Vagina (tissue), 2 donors: ENCODE measurements at regions not wholly inside any gene's neighbourhood (a gene's known extent, or its start where the extent isn't known, plus 50 kb on each side); places are given as distances from the start of the nearest gene placed in this dataset.

ENCODE experiments used
- DNase-seq, 2 donors: peaks; one replicate each; pipeline ENCODE4 v3.0.0-alpha.2; 2017; ENCODE audit errors: extremely low spot score in 2 of 2
- H3K27ac ChIP-seq: fragments of 200-600 bp; sonication (generic); one replicate; pipeline ENCODE4 v1.5.1; 2019
- H3K27me3 ChIP-seq: fragments of 200-600 bp; sonication (generic); one replicate; pipeline ENCODE4 v1.5.1; 2019
- H3K36me3 ChIP-seq, 2 donors: fragments of 200-600 bp; sonication (generic); one replicate each; pipeline ENCODE4 v1.5.1; 2017 to 2019
- H3K4me1 ChIP-seq: fragments of 200-600 bp; sonication (generic); one replicate; pipeline ENCODE4 v1.5.1; 2019
- H3K4me3 ChIP-seq, 2 donors: fragments of 200-600 bp; sonication (generic); 1 replicate in 1 of 2; 2 replicates in 1 of 2; pipeline ENCODE4 v1.5.1; 2016 to 2019
- H3K9me3 ChIP-seq: fragments of 200-600 bp; sonication (generic); one replicate; pipeline ENCODE4 v1.5.1; 2019
- POLR2A ChIP-seq, 2 donors: fragments of 450-650 bp; IDR thresholded peaks; one replicate each; pipeline ENCODE4 v1.6.1; 2017; ENCODE audit warnings: antibody characterized with exemption in 2 of 2, mild to moderate bottlenecking in 2 of 2, moderate library complexity in 2 of 2
- POLR2AphosphoS5 ChIP-seq, 2 donors: sonication (generic); formaldehyde crosslinking; IDR thresholded peaks; one replicate each; pipeline ENCODE4 v1.9.0; 2017; ENCODE audit warnings: antibody characterized with exemption in 2 of 2, mild to moderate bottlenecking in 2 of 2, low read depth in 1 of 2; ENCODE audit not compliant: insufficient read depth in 1 of 2
- intact Hi-C: fragments of 100-400 bp; cut with DNase I; formaldehyde crosslinking; loops from one replicate; pipeline ENCODE4 v1.15.1; 2023
- TF ChIP-seq, protein P1 (sequence below), 3 experiments: fragments of 450-650 bp in 2 of 3; fragments of 200-600 bp in 1 of 3; sonication (generic) in 1 of 3; IDR thresholded peaks; one replicate each; pipeline ENCODE4 v1.5.1; 2017 to 2019; ENCODE audit warnings: antibody characterized with exemption in 3 of 3, mild to moderate bottlenecking in 2 of 3, moderate library complexity in 2 of 3

DNA sequence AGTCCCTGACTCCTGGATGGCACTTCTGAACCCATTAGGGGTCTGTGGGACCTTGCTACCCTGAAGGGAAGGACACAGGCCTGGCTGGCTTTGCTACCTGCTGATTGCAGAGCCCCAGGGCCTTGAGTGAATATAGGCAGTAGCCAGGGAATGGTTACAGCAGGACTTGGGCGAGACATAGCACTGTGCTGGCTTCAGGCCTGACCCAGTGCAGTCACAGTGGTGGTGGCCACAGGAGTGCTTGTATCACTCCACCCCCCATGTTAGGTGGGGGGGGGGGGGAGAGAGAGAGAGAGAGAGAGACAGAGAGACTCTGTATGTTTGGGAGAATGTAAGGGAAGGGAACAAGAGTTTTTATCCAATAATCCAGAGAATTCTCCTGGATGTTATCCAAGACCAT lies 439.3 kb upstream of the ZNF608 start:
- no peak for TF ChIP-seq POLR2AphosphoS5 (IDR thresholded peaks at IDR 0.05; ENCODE audit: insufficient read depth in 1 of 2, low read depth in 1 of 2)
- no peak for TF ChIP-seq POLR2A (IDR thresholded peaks at IDR 0.05)
- TF ChIP-seq, protein P1, sequence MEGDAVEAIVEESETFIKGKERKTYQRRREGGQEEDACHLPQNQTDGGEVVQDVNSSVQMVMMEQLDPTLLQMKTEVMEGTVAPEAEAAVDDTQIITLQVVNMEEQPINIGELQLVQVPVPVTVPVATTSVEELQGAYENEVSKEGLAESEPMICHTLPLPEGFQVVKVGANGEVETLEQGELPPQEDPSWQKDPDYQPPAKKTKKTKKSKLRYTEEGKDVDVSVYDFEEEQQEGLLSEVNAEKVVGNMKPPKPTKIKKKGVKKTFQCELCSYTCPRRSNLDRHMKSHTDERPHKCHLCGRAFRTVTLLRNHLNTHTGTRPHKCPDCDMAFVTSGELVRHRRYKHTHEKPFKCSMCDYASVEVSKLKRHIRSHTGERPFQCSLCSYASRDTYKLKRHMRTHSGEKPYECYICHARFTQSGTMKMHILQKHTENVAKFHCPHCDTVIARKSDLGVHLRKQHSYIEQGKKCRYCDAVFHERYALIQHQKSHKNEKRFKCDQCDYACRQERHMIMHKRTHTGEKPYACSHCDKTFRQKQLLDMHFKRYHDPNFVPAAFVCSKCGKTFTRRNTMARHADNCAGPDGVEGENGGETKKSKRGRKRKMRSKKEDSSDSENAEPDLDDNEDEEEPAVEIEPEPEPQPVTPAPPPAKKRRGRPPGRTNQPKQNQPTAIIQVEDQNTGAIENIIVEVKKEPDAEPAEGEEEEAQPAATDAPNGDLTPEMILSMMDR (IDR thresholded peaks at IDR 0.05) = no peak
- intact Hi-C loops = no loop called here
- H3K4me1 ChIP-seq = no peaks in the 10 kb centered on the region
- H3K27ac ChIP-seq = no peak overlapping the region
- H3K4me3 ChIP-seq = no peak overlapping the region
- H3K36me3 ChIP-seq = no peaks in the 10 kb centered on the region
- no peaks in the 10 kb centered on the region for H3K9me3 ChIP-seq
- H3K27me3 ChIP-seq = no peaks in the 10 kb centered on the region
- no peak for DNase-seq

DNA sequence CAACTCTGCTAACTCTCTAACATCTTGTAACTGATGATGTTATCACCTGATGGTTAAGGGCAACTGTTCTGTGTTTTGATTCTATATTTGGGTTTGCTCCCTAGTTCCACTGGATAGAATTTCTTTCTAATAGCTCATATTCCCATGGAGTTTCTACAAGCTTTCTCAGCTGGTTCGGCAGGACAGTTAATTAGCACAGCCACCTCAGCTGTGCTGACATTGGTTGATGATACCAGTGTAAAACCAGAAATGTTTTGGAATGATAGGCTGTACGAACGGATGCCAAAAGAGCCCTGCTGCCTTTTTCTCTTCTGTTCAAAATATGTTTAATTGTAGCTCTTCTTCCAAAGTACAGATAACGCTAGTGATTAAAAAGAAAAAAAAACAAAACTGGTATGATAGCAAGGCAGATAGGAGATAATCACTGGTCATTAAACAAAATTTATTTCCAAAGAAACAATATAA lies 440.5 kb upstream of the ZNF608 start:
- intact Hi-C loops = no loop called here

DNA sequence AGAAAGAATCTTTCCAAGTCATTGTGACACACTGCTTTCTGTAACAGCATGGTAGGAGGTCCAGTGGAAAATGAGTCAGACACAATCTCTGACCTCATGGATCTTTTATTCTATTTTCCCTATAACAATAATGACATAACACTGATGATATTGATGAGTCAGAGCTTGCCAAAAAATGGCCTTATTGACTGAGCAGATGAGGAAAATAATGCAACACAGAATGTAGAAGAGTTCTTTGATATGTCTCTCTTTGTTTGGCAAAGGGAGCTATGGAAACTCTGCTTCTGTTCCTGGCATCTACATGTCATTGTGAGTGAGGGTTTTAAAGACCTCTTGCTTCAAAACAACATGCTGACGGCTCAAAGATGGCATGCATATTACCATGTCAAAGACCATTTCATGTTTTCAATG lies 443.1 kb upstream of the ZNF608 start:
- no peak for DNase-seq
- Histone ChIP-seq H3K27me3 (no peaks in the 10 kb centered on the region), H3K36me3 (no peaks in the 10 kb centered on the region), H3K4me3 (no peak overlapping the region), H3K4me1 (no peaks in the 10 kb centered on the region), H3K27ac (no peak overlapping the region), H3K9me3 (no peaks in the 10 kb centered on the region)
- intact Hi-C loops = no loop called here
- TF ChIP-seq POLR2AphosphoS5 (IDR thresholded peaks at IDR 0.05; ENCODE audit: insufficient read depth in 1 of 2, low read depth in 1 of 2) (no peak), POLR2A (IDR thresholded peaks at IDR 0.05) (no peak)
- TF ChIP-seq, protein P1 (IDR thresholded peaks at IDR 0.05) = no peak

More for the DNA sequence above, 440.5 kb upstream of the ZNF608 start:
- DNase-seq = no peak
- Histone ChIP-seq H3K4me1 (no peaks in the 10 kb centered on the region), H3K27me3 (no peaks in the 10 kb centered on the region), H3K4me3 (no peak overlapping the region), H3K9me3 (no peaks in the 10 kb centered on the region), H3K36me3 (no peaks in the 10 kb centered on the region), H3K27ac (no peak overlapping the region)
- TF ChIP-seq POLR2A (IDR thresholded peaks at IDR 0.05) (no peak), POLR2AphosphoS5 (IDR thresholded peaks at IDR 0.05; ENCODE audit: insufficient read depth in 1 of 2, low read depth in 1 of 2) (no peak)
- TF ChIP-seq, protein P1 (IDR thresholded peaks at IDR 0.05) = no peak

DNA sequence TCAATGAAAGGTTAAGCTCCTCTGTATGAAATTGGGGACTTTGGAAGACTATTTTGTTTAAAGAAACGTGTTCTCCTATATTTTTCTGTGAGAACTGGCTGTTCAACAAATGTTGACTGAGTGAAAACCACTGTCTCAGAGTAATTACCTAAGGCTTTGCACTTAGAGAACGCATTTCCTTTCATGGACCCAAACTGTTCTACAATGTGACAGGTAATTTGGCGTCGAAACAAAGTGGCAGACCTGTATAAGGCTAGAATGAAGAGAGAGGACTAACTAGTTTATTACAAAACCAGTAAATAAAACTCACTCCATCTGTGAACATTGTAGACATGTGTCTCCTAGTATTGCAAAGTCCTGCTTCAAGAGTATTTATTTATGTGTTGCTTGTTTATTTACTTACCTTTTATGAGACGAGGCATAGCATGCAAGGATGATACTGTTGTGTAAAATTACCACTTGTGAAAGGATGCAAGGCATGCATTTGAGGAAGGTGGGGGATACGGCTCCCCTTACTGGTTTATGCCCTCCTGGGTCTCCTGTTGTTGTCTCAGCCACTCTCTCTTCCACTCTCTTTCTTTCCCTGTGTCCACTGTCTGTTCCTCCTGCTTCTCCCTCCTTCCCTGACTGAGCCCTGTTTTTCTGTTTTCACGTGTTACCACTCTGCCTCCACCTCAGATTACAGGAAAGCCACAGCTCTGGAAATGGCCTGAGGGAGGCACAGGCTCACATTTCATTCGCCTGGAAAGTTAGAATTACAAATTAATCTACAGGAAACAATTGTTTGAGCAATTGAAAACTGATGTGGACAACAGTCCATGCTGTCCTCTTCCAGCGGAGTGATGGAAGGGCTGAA lies 444.0 kb upstream of the ZNF608 start:
- Histone ChIP-seq H3K9me3 (no peaks in the 10 kb centered on the region), H3K36me3 (no peaks in the 10 kb centered on the region), H3K27me3 (no peaks in the 10 kb centered on the region), H3K4me3 (no peak overlapping the region), H3K4me1 (no peaks in the 10 kb centered on the region), H3K27ac (no peak overlapping the region)
- intact Hi-C loops = no loop called here
- TF ChIP-seq POLR2AphosphoS5 (IDR thresholded peaks at IDR 0.05; ENCODE audit: insufficient read depth in 1 of 2, low read depth in 1 of 2) (no peak), POLR2A (IDR thresholded peaks at IDR 0.05) (no peak)
- TF ChIP-seq, protein P1 (IDR thresholded peaks at IDR 0.05) = no peak
- DNase-seq = no peak

DNA sequence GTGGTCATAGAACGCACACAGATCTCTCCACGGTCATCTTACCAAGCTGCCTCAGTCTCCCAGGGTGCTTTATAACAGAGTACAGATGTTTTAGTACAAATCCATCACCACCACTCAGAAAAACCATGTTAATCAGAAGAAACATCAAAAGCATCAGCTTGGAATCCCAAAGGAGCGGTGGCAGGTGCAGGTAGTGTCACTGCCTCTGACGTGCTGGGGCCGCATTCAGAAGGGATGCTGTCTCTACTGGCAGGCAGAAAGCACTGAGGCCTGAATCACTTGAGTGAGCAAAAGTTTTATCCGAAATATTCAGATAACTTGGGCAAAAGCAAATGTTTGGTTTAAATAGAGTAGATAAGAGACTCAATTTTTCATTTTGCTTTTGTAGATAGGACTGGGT lies 448.4 kb upstream of the ZNF608 start:
- Histone ChIP-seq H3K9me3 (no peaks in the 10 kb centered on the region), H3K4me3 (no peak overlapping the region), H3K4me1 (peaks cover 15% of the 10 kb centered on the region), H3K36me3 (no peaks in the 10 kb centered on the region), H3K27ac (no peak overlapping the region), H3K27me3 (no peaks in the 10 kb centered on the region)
- intact Hi-C loops = no loop called here
- TF ChIP-seq, protein P1 (IDR thresholded peaks at IDR 0.05) = no peak
- no peak for TF ChIP-seq POLR2AphosphoS5 (IDR thresholded peaks at IDR 0.05; ENCODE audit: insufficient read depth in 1 of 2, low read depth in 1 of 2)
- TF ChIP-seq POLR2A (IDR thresholded peaks at IDR 0.05) = no peak
- no peak for DNase-seq
